ENCODE measurements at regions not wholly inside any gene's neighbourhood (a gene's known extent, or its start where the extent isn't known, plus 50 kb on each side); places are given as distances from the start of the nearest gene placed in this dataset.

- Mint-ChIP-seq H3K4me3 (ENCODE audit: low read depth) (no peak overlapping the region), H3K36me3 (ENCODE audit: insufficient read depth) (peaks cover 1% of the 10 kb centered on the region), H3K9me3 (ENCODE audit: low read depth) (no peaks in the 10 kb centered on the region), H3K27ac (peak overlapping the region; percentile 41), H3K27me3 (peaks cover 10% of the 10 kb centered on the region), H3K4me1 (ENCODE audit: low read depth) (peaks cover 13% of the 10 kb centered on the region)
- DNase-seq (ENCODE audit: low spot score, unreplicated experiment), result no peak
- TF ChIP-seq CTCF (IDR thresholded peaks at IDR 0.05; ENCODE audit: unreplicated experiment), result no peak
Measured at GRCh38 chr16:85492295-85492864, 120.7 kb upstream of the GSE1 start.

- Mint-ChIP-seq H3K27me3 (peaks cover 4% of the 10 kb centered on the region), H3K4me1 (ENCODE audit: low read depth) (peaks cover 13% of the 10 kb centered on the region), H3K4me3 (ENCODE audit: low read depth) (no peak overlapping the region), H3K9me3 (ENCODE audit: low read depth) (no peaks in the 10 kb centered on the region), H3K36me3 (ENCODE audit: insufficient read depth) (no peaks in the 10 kb centered on the region), H3K27ac (no peak overlapping the region)
- no peak for TF ChIP-seq CTCF (IDR thresholded peaks at IDR 0.05; ENCODE audit: unreplicated experiment)
- no peak for DNase-seq (ENCODE audit: low spot score, unreplicated experiment)
Measured at GRCh38 chr16:85494315-85494714, 118.8 kb upstream of the GSE1 start.

- no peak for TF ChIP-seq CTCF (IDR thresholded peaks at IDR 0.05; ENCODE audit: unreplicated experiment)
- H3K4me1 Mint-ChIP-seq (ENCODE audit: low read depth), result peaks cover 16% of the 10 kb centered on the region
- no peak overlapping the region for H3K27ac Mint-ChIP-seq
- no peaks in the 10 kb centered on the region for H3K27me3 Mint-ChIP-seq
- no peaks in the 10 kb centered on the region for H3K9me3 Mint-ChIP-seq (ENCODE audit: low read depth)
- no peak for DNase-seq (ENCODE audit: low spot score, unreplicated experiment)
- no peak overlapping the region for H3K4me3 Mint-ChIP-seq (ENCODE audit: low read depth)
- no peaks in the 10 kb centered on the region for H3K36me3 Mint-ChIP-seq (ENCODE audit: insufficient read depth)
Measured at GRCh38 chr16:85495259-85495658, 117.9 kb upstream of the GSE1 start.

GRCh38 chr16:85495823-85496538 lies 117.1 kb upstream of the GSE1 start:
- DNase-seq (ENCODE audit: low spot score, unreplicated experiment), result no peak
- no peak for TF ChIP-seq CTCF (IDR thresholded peaks at IDR 0.05; ENCODE audit: unreplicated experiment)
- Mint-ChIP-seq H3K4me3 (ENCODE audit: low read depth) (no peak overlapping the region), H3K36me3 (ENCODE audit: insufficient read depth) (no peaks in the 10 kb centered on the region), H3K4me1 (ENCODE audit: low read depth) (peaks cover 21% of the 10 kb centered on the region), H3K9me3 (ENCODE audit: low read depth) (no peaks in the 10 kb centered on the region), H3K27ac (no peak overlapping the region), H3K27me3 (no peaks in the 10 kb centered on the region)

GRCh38 chr16:85497622-85498314 lies 115.4 kb upstream of the GSE1 start:
- Mint-ChIP-seq H3K27me3 (peaks cover 3% of the 10 kb centered on the region), H3K4me1 (ENCODE audit: low read depth) (peaks cover 12% of the 10 kb centered on the region), H3K9me3 (ENCODE audit: low read depth) (no peaks in the 10 kb centered on the region), H3K4me3 (ENCODE audit: low read depth) (no peak overlapping the region), H3K27ac (peak overlapping the region; percentile 1), H3K36me3 (ENCODE audit: insufficient read depth) (no peaks in the 10 kb centered on the region)
- TF ChIP-seq CTCF (IDR thresholded peaks at IDR 0.05; ENCODE audit: unreplicated experiment), result no peak
- DNase-seq (ENCODE audit: low spot score, unreplicated experiment), result no peak
